Stimulated activated naive CD8-positive, alpha-beta T cell treated with anti-CD3 and anti-CD28 coated beads, Interleukin-15, amount 100 ng/mL, for 72 hours (primary cell): ENCODE measurements at regions not wholly inside any gene's neighbourhood (a gene's known extent, or its start where the extent isn't known, plus 50 kb on each side); places are given as distances from the start of the nearest gene placed in this dataset.
"Not testable (repeated sequence)": the region's sequence is repeated elsewhere in the genome, so short reads cannot be mapped to it uniquely, and the experiment has no call there.

Experiments used
- ATAC-seq: fragments of 150-1000 bp; cut with Tn5 transposase; 2 replicates; pipeline ENCODE4 v1.10.0; 2021; ENCODE audit warnings: mild to moderate bottlenecking, moderate library complexity
- DNase-seq, 2 donors: peaks; one replicate each; pipeline ENCODE4 v3.0.0; 2021 to 2022
- H3K27ac Mint-ChIP-seq, 2 donors: one replicate each; pipeline ENCODE4 v1.8.0; 2022; ENCODE audit warnings: mild to moderate bottlenecking in 2 of 2, mixed read lengths in 2 of 2, moderate library complexity in 2 of 2
- H3K27me3 Mint-ChIP-seq: one replicate; pipeline ENCODE4 v1.8.0; 2022; ENCODE audit warnings: mixed read lengths
- H3K4me1 Mint-ChIP-seq: one replicate; pipeline ENCODE4 v1.8.0; 2022; ENCODE audit warnings: mild to moderate bottlenecking, mixed read lengths
- H3K4me3 Mint-ChIP-seq, 2 donors: one replicate each; pipeline ENCODE4 v1.8.0; 2022; ENCODE audit warnings: mild to moderate bottlenecking in 2 of 2, mixed read lengths in 2 of 2, moderate library complexity in 1 of 2
- H3K9me3 Mint-ChIP-seq, 2 donors: one replicate each; pipeline ENCODE4 v1.8.0; 2022; ENCODE audit warnings: mixed read lengths in 2 of 2

- ATAC-seq, H3K4me1 Mint-ChIP-seq, H3K27ac Mint-ChIP-seq, DNase-seq, H3K4me3 Mint-ChIP-seq, H3K27me3 Mint-ChIP-seq: not testable (repeated sequence)
- peaks cover 0 to 12% of the 10 kb centered on the region in 2 donors for H3K9me3 Mint-ChIP-seq
Measured at GRCh38 chr11:23883426-23884048, 613.3 kb upstream of the LUZP2 start.

- H3K27ac Mint-ChIP-seq: no peak overlapping the region
- no peaks in the 10 kb centered on the region for H3K27me3 Mint-ChIP-seq
- peaks cover 0 to 11% of the 10 kb centered on the region in 2 donors for H3K9me3 Mint-ChIP-seq
- DNase-seq (no peak), ATAC-seq (no peak)
- no peaks in the 10 kb centered on the region for H3K4me1 Mint-ChIP-seq
- H3K4me3 Mint-ChIP-seq: no peak overlapping the region
Measured at GRCh38 chr11:23884341-23884740, 612.5 kb upstream of the LUZP2 start.

GRCh38 chr11:23885801-23886200 is 611.1 kb upstream of the LUZP2 start:
- no peak for DNase-seq
- Mint-ChIP-seq H3K9me3 (peaks cover 4 to 5% of the 10 kb centered on the region in 2 donors), H3K4me1 (no peaks in the 10 kb centered on the region), H3K27ac (no peak overlapping the region), H3K4me3 (no peak overlapping the region), H3K27me3 (no peaks in the 10 kb centered on the region)
- no peak for ATAC-seq

- ATAC-seq, H3K27me3 Mint-ChIP-seq, DNase-seq, H3K4me1 Mint-ChIP-seq, H3K27ac Mint-ChIP-seq, H3K4me3 Mint-ChIP-seq: not testable (repeated sequence)
- peaks cover 16 to 17% of the 10 kb centered on the region in 2 donors for H3K9me3 Mint-ChIP-seq
Measured at GRCh38 chr11:23887122-23887521, 609.7 kb upstream of the LUZP2 start.

- H3K4me1 Mint-ChIP-seq: no peaks in the 10 kb centered on the region
- no peak for ATAC-seq
- H3K27ac Mint-ChIP-seq: no peak overlapping the region
- DNase-seq: no peak
- H3K9me3 Mint-ChIP-seq: peaks cover 17 to 21% of the 10 kb centered on the region in 2 donors
- no peak overlapping the region for H3K4me3 Mint-ChIP-seq
- H3K27me3 Mint-ChIP-seq: no peaks in the 10 kb centered on the region
Measured at GRCh38 chr11:23893126-23893525, 603.7 kb upstream of the LUZP2 start.

- ATAC-seq: no peak
- DNase-seq: no peak
- no peak overlapping the region for H3K27ac Mint-ChIP-seq
- H3K4me1 Mint-ChIP-seq: no peaks in the 10 kb centered on the region
- H3K27me3 Mint-ChIP-seq: no peaks in the 10 kb centered on the region
- no peaks in the 10 kb centered on the region for H3K9me3 Mint-ChIP-seq
- H3K4me3 Mint-ChIP-seq: no peak overlapping the region
Measured at GRCh38 chr11:23897453-23898286, 599.2 kb upstream of the LUZP2 start.

GRCh38 chr11:23903044-23903704 is 593.7 kb upstream of the LUZP2 start:
- peaks cover 0 to 5% of the 10 kb centered on the region in 2 donors for H3K9me3 Mint-ChIP-seq
- no peaks in the 10 kb centered on the region for H3K4me1 Mint-ChIP-seq
- no peaks in the 10 kb centered on the region for H3K27me3 Mint-ChIP-seq
- H3K4me3 Mint-ChIP-seq: no peak overlapping the region
- DNase-seq (no peak), ATAC-seq (no peak)
- H3K27ac Mint-ChIP-seq: no peak overlapping the region

- DNase-seq (no peak), ATAC-seq (no peak)
- Mint-ChIP-seq H3K4me1 (no peaks in the 10 kb centered on the region), H3K9me3 (peaks cover 9 to 15% of the 10 kb centered on the region in 2 donors), H3K27ac (no peak overlapping the region), H3K4me3 (no peak overlapping the region), H3K27me3 (no peaks in the 10 kb centered on the region)
Measured at GRCh38 chr11:23919455-23919854, 577.4 kb upstream of the LUZP2 start.

GRCh38 chr11:23923357-23923756 is 573.5 kb upstream of the LUZP2 start:
- H3K27ac Mint-ChIP-seq: no peak overlapping the region
- no peak for ATAC-seq
- H3K4me1 Mint-ChIP-seq: no peaks in the 10 kb centered on the region
- H3K4me3 Mint-ChIP-seq: no peak overlapping the region
- no peak for DNase-seq
- peaks cover 4 to 15% of the 10 kb centered on the region in 2 donors for H3K9me3 Mint-ChIP-seq
- H3K27me3 Mint-ChIP-seq: no peaks in the 10 kb centered on the region

GRCh38 chr11:23924226-23924625 is 572.6 kb upstream of the LUZP2 start:
- no peak overlapping the region for H3K4me3 Mint-ChIP-seq
- H3K27me3 Mint-ChIP-seq: no peaks in the 10 kb centered on the region
- peaks cover 4 to 14% of the 10 kb centered on the region in 2 donors for H3K9me3 Mint-ChIP-seq
- ATAC-seq (no peak), DNase-seq (no peak)
- H3K27ac Mint-ChIP-seq: no peak overlapping the region
- no peaks in the 10 kb centered on the region for H3K4me1 Mint-ChIP-seq

GRCh38 chr11:23931443-23931842 is 565.4 kb upstream of the LUZP2 start:
- H3K27ac Mint-ChIP-seq: no peak overlapping the region
- H3K27me3 Mint-ChIP-seq: no peaks in the 10 kb centered on the region
- H3K4me3 Mint-ChIP-seq: no peak overlapping the region
- no peaks in the 10 kb centered on the region for H3K4me1 Mint-ChIP-seq
- peaks cover 0 to 5% of the 10 kb centered on the region in 2 donors for H3K9me3 Mint-ChIP-seq
- no peak for DNase-seq
- no peak for ATAC-seq

- DNase-seq (no peak), ATAC-seq (no peak)
- Mint-ChIP-seq H3K27ac (no peak overlapping the region), H3K4me1 (no peaks in the 10 kb centered on the region), H3K9me3 (peaks cover 0 to 5% of the 10 kb centered on the region in 2 donors), H3K4me3 (no peak overlapping the region), H3K27me3 (no peaks in the 10 kb centered on the region)
Measured at GRCh38 chr11:23932485-23932898, 564.4 kb upstream of the LUZP2 start.

- no peak for ATAC-seq
- DNase-seq: no peak
- Mint-ChIP-seq H3K9me3 (peaks cover 0 to 5% of the 10 kb centered on the region in 2 donors), H3K4me1 (no peaks in the 10 kb centered on the region), H3K27me3 (no peaks in the 10 kb centered on the region), H3K4me3 (no peak overlapping the region), H3K27ac (no peak overlapping the region)
Measured at GRCh38 chr11:23933721-23934120, 563.1 kb upstream of the LUZP2 start.

- not testable (repeated sequence) for DNase-seq, H3K27me3 Mint-ChIP-seq, H3K27ac Mint-ChIP-seq, H3K4me3 Mint-ChIP-seq, ATAC-seq, H3K9me3 Mint-ChIP-seq, H3K4me1 Mint-ChIP-seq
Measured at GRCh38 chr11:23934671-23935270, 562.1 kb upstream of the LUZP2 start.

- H3K4me3 Mint-ChIP-seq, H3K27me3 Mint-ChIP-seq, H3K27ac Mint-ChIP-seq, H3K4me1 Mint-ChIP-seq, ATAC-seq, DNase-seq, H3K9me3 Mint-ChIP-seq: not testable (repeated sequence)
Measured at GRCh38 chr11:23942117-23942815, 554.6 kb upstream of the LUZP2 start.
